Stimulated activated CD8-positive, alpha-beta memory T cell treated with anti-CD3 and anti-CD28 coated beads, Interleukin-15, amount 100 ng/mL, for 48 hours (primary cell): ENCODE measurements at regions not wholly inside any gene's neighbourhood (a gene's known extent, or its start where the extent isn't known, plus 50 kb on each side); places are given as distances from the start of the nearest gene placed in this dataset.
"Not testable (repeated sequence)": the region's sequence is repeated elsewhere in the genome, so short reads cannot be mapped to it uniquely, and the experiment has no call there.

ENCODE experiments used
- DNase-seq, 2 donors: peaks; one replicate each; pipeline ENCODE4 v3.0.0-alpha.2; 2020; ENCODE audit warnings: low read depth in 2 of 2

DNA sequence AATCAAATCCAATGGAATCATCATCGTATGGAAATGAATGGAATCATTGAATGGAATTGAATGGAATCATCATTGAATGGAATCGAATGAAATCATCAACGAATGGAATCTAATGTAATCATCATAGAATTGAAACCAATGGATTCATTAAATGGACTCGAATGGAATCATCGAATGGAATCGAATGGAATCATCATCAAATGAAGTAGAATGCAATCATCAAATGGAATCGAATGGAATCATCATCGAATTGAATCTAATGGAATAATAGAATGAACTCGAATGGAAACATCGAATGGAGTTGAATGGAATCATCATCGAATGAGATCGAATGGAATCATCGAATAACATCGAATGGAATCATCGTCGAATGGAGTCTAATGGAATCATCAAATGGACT lies 232.8 kb downstream of the SHCBP1 start:
- DNase-seq, result not testable (repeated sequence)

GRCh38 chr16:46387720-46388119 lies 233.5 kb downstream of the SHCBP1 start:
- DNase-seq, result peak in 1 of 2 donors; percentile 56

- DNase-seq, result not testable (repeated sequence)
Observed at GRCh38 chr16:46386805-46387620, 234.2 kb downstream of the SHCBP1 start.

- not testable (repeated sequence) for DNase-seq
Observed at GRCh38 chr16:46386110-46386771, 234.9 kb downstream of the SHCBP1 start.

GRCh38 chr16:46384285-46385061 lies 236.7 kb downstream of the SHCBP1 start:
- not testable (repeated sequence) for DNase-seq

GRCh38 chr16:46383581-46383980 lies 237.6 kb downstream of the SHCBP1 start:
- not testable (repeated sequence) for DNase-seq

DNA sequence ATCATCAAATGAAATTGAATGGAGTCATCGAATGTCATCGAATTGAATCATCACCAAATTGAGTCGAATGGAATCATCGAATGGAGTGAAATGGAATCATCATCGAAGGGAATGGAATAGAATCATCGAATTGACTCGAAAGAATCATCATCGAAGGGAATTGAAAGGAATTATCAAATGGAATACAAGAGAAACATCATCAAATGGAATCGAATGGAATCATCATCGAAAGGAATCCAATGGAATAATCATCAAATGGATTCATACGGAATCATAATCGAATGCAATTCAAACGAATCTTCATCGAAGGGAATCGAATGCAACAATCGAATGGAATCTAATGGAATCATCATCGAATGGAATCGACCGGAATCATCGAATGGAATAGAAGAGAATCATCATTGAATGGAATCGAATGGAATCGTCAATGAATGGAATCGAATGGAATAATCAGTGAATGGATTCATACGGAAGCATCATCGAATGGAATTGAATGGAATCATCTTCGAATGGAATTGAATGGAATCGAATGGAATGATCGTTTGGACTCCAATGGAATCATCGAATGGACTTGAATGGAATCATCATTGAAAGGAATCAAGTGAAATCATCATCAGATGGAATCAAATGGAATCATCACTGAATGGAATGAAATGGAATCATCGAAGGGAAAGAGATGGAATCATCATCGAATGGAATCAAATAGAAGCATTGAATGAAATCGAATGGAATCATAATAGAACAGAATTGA lies 238.2 kb downstream of the SHCBP1 start:
- DNase-seq, result not testable (repeated sequence)

DNA sequence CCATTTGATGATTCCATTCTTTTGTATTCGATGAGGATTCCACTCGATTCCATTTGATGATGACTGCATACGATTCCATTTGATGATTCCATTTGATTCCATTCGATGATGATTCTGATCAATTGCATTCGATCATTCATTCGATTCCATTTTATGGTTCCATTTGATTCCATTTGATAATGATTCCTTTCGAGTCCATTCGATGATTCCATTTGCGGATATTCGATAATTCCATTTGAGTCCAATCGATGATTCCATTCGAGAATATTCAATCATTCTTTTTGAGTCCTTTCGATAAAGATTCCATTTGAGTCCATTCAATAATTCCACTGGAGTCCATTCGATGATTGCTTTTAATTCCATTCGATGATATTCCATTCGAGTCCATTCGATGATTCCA lies 239.1 kb downstream of the SHCBP1 start:
- DNase-seq, result not testable (repeated sequence)

- not testable (repeated sequence) for DNase-seq
Observed at GRCh38 chr16:46381344-46381743, 239.8 kb downstream of the SHCBP1 start.
